ENCODE measurements at regions not wholly inside any gene's neighbourhood (a gene's known extent, or its start where the extent isn't known, plus 50 kb on each side); places are given as distances from the start of the nearest gene placed in this dataset.
"Not testable (repeated sequence)": the region's sequence is repeated elsewhere in the genome, so short reads cannot be mapped to it uniquely, and the experiment has no call there.

- peaks cover 6% of the 10 kb centered on the region for H3K9me3 Mint-ChIP-seq (ENCODE audit: low read depth)
- H3K4me1 Mint-ChIP-seq (ENCODE audit: low read depth), result peaks cover 13% of the 10 kb centered on the region
- H3K36me3 Mint-ChIP-seq (ENCODE audit: low read depth), result no peaks in the 10 kb centered on the region
- no peak for DNase-seq (ENCODE audit: low spot score)
- no peak overlapping the region for H3K27ac Mint-ChIP-seq (ENCODE audit: unreplicated experiment)
- H3K4me3 Mint-ChIP-seq (ENCODE audit: unreplicated experiment), result no peak overlapping the region
- TF ChIP-seq, protein P1, sequence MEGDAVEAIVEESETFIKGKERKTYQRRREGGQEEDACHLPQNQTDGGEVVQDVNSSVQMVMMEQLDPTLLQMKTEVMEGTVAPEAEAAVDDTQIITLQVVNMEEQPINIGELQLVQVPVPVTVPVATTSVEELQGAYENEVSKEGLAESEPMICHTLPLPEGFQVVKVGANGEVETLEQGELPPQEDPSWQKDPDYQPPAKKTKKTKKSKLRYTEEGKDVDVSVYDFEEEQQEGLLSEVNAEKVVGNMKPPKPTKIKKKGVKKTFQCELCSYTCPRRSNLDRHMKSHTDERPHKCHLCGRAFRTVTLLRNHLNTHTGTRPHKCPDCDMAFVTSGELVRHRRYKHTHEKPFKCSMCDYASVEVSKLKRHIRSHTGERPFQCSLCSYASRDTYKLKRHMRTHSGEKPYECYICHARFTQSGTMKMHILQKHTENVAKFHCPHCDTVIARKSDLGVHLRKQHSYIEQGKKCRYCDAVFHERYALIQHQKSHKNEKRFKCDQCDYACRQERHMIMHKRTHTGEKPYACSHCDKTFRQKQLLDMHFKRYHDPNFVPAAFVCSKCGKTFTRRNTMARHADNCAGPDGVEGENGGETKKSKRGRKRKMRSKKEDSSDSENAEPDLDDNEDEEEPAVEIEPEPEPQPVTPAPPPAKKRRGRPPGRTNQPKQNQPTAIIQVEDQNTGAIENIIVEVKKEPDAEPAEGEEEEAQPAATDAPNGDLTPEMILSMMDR (IDR thresholded peaks at IDR 0.05), result no peak
- no peaks in the 10 kb centered on the region for H3K27me3 Mint-ChIP-seq (ENCODE audit: low read depth)
Measured at GRCh38 chr2:83104202-83104601, 1354.9 kb downstream of the SUCLG1 start.

DNA sequence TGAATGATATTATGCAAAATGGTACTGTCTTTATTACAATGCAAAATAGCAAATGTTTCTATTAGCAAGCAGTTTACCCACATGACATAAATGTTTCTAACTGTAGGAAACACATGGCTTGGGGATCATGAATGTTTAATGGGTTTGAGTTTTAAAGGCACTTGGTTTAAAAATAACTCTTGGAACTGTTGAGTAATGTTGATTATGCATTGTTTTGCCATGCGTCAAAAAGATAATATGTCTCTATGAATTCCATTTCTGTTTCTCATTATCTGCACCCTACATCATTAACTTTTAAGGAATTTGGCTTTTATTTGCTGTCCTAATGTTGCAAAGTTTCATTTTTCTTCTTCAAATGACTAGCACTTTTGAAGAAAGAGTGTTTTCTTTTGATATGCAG lies 1355.5 kb downstream of the SUCLG1 start:
- Mint-ChIP-seq H3K36me3 (ENCODE audit: low read depth) (no peaks in the 10 kb centered on the region), H3K4me1 (ENCODE audit: low read depth) (peaks cover 13% of the 10 kb centered on the region), H3K4me3 (ENCODE audit: unreplicated experiment) (no peak overlapping the region), H3K27ac (ENCODE audit: unreplicated experiment) (no peak overlapping the region), H3K27me3 (ENCODE audit: low read depth) (no peaks in the 10 kb centered on the region), H3K9me3 (ENCODE audit: low read depth) (peaks cover 4% of the 10 kb centered on the region)
- TF ChIP-seq, protein P1 (IDR thresholded peaks at IDR 0.05), result no peak
- no peak for DNase-seq (ENCODE audit: low spot score)

- H3K4me3 Mint-ChIP-seq (ENCODE audit: unreplicated experiment); H3K27ac Mint-ChIP-seq (ENCODE audit: unreplicated experiment); H3K36me3 Mint-ChIP-seq (ENCODE audit: low read depth); DNase-seq (ENCODE audit: low spot score); H3K27me3 Mint-ChIP-seq (ENCODE audit: low read depth); H3K9me3 Mint-ChIP-seq (ENCODE audit: low read depth); H3K4me1 Mint-ChIP-seq (ENCODE audit: low read depth): not testable (repeated sequence)
Measured at GRCh38 chr2:83089051-83089450, 1370.0 kb downstream of the SUCLG1 start.

GRCh38 chr2:83085869-83086268 lies 1373.2 kb downstream of the SUCLG1 start:
- H3K4me1 Mint-ChIP-seq (ENCODE audit: low read depth), result peaks cover 10% of the 10 kb centered on the region
- no peak for DNase-seq (ENCODE audit: low spot score)

GRCh38 chr2:83081826-83082690 lies 1377.0 kb downstream of the SUCLG1 start:
- H3K27ac Mint-ChIP-seq (ENCODE audit: unreplicated experiment), result no peak overlapping the region
- peaks cover 10% of the 10 kb centered on the region for H3K4me1 Mint-ChIP-seq (ENCODE audit: low read depth)
- TF ChIP-seq, protein P1 (IDR thresholded peaks at IDR 0.05), result no peak
- no peak overlapping the region for H3K4me3 Mint-ChIP-seq (ENCODE audit: unreplicated experiment)
- H3K27me3 Mint-ChIP-seq (ENCODE audit: low read depth), result no peaks in the 10 kb centered on the region
- H3K9me3 Mint-ChIP-seq (ENCODE audit: low read depth), result no peaks in the 10 kb centered on the region
- H3K36me3 Mint-ChIP-seq (ENCODE audit: low read depth), result no peaks in the 10 kb centered on the region
- no peak for DNase-seq (ENCODE audit: low spot score)

More at GRCh38 chr2:83085869-83086268, 1373.2 kb downstream of the SUCLG1 start:
- no peaks in the 10 kb centered on the region for H3K9me3 Mint-ChIP-seq (ENCODE audit: low read depth)
- H3K4me3 Mint-ChIP-seq (ENCODE audit: unreplicated experiment), result no peak overlapping the region
- H3K27me3 Mint-ChIP-seq (ENCODE audit: low read depth), result no peaks in the 10 kb centered on the region
- no peak overlapping the region for H3K27ac Mint-ChIP-seq (ENCODE audit: unreplicated experiment)
- no peaks in the 10 kb centered on the region for H3K36me3 Mint-ChIP-seq (ENCODE audit: low read depth)
- TF ChIP-seq, protein P1 (IDR thresholded peaks at IDR 0.05), result no peak

- Mint-ChIP-seq H3K27ac (ENCODE audit: unreplicated experiment) (no peak overlapping the region), H3K27me3 (ENCODE audit: low read depth) (peaks cover 3% of the 10 kb centered on the region), H3K9me3 (ENCODE audit: low read depth) (no peaks in the 10 kb centered on the region), H3K4me3 (ENCODE audit: unreplicated experiment) (no peak overlapping the region), H3K36me3 (ENCODE audit: low read depth) (no peaks in the 10 kb centered on the region), H3K4me1 (ENCODE audit: low read depth) (peaks cover 10% of the 10 kb centered on the region)
- no peak for DNase-seq (ENCODE audit: low spot score)
- TF ChIP-seq, protein P1 (IDR thresholded peaks at IDR 0.05), result no peak
Measured at GRCh38 chr2:83079007-83079406, 1380.1 kb downstream of the SUCLG1 start.

All from chondrocyte (in vitro differentiated cells).